Ecto neural progenitor cell (in vitro differentiated cells): ENCODE measurements at regions not wholly inside any gene's neighbourhood (a gene's known extent, or its start where the extent isn't known, plus 50 kb on each side); places are given as distances from the start of the nearest gene placed in this dataset.
"Not testable (repeated sequence)": the region's sequence is repeated elsewhere in the genome, so short reads cannot be mapped to it uniquely, and the experiment has no call there.

ENCODE experiments used
- DNase-seq: peaks from one replicate; pipeline ENCODE4 v3.0.0-alpha.2; 2018; ENCODE audit warnings: low spot score

GRCh38 chr9:135379540-135380267 lies 99.9 kb upstream of the PPP1R26 start:
- DNase-seq = no peak

GRCh38 chr9:135380311-135380960 lies 99.1 kb upstream of the PPP1R26 start:
- DNase-seq = no peak

GRCh38 chr9:135381762-135382310 lies 97.7 kb upstream of the PPP1R26 start:
- DNase-seq = no peak

- DNase-seq = no peak
Observed at GRCh38 chr9:135384226-135384625, 95.4 kb upstream of the PPP1R26 start.

- DNase-seq = not testable (repeated sequence)
Observed at GRCh38 chr9:135384815-135385405, 94.7 kb upstream of the PPP1R26 start.

GRCh38 chr9:135385793-135386192 lies 93.8 kb upstream of the PPP1R26 start:
- no peak for DNase-seq

- DNase-seq = no peak
Observed at GRCh38 chr9:135387976-135388375, 91.6 kb upstream of the PPP1R26 start.

- no peak for DNase-seq
Observed at GRCh38 chr9:135388530-135388929, 91.1 kb upstream of the PPP1R26 start.

- DNase-seq = no peak
Observed at GRCh38 chr9:135391759-135392158, 87.8 kb upstream of the PPP1R26 start.

GRCh38 chr9:135392511-135392910 lies 87.1 kb upstream of the PPP1R26 start:
- DNase-seq = no peak

GRCh38 chr9:135394131-135394530 lies 85.5 kb upstream of the PPP1R26 start:
- no peak for DNase-seq

GRCh38 chr9:135394699-135395645 lies 84.6 kb upstream of the PPP1R26 start:
- no peak for DNase-seq

- no peak for DNase-seq
Observed at GRCh38 chr9:135397142-135397541, 82.4 kb upstream of the PPP1R26 start.

GRCh38 chr9:135399000-135399649 lies 80.5 kb upstream of the PPP1R26 start:
- no peak for DNase-seq

- no peak for DNase-seq
Observed at GRCh38 chr9:135400496-135400895, 79.1 kb upstream of the PPP1R26 start.

- no peak for DNase-seq
Observed at GRCh38 chr9:135401218-135401617, 78.4 kb upstream of the PPP1R26 start.

GRCh38 chr9:135402048-135402738 lies 77.4 kb upstream of the PPP1R26 start:
- no peak for DNase-seq

GRCh38 chr9:135402739-135403695 lies 76.6 kb upstream of the PPP1R26 start:
- no peak for DNase-seq

- DNase-seq = no peak
Observed at GRCh38 chr9:135403733-135404450, 75.7 kb upstream of the PPP1R26 start.
